Heart left ventricle (tissue), 16 donors: ENCODE measurements at regions not wholly inside any gene's neighbourhood (a gene's known extent, or its start where the extent isn't known, plus 50 kb on each side); places are given as distances from the start of the nearest gene placed in this dataset.

ENCODE experiments used
- ATAC-seq, 4 donors: fragments of 200-7000 bp; cut with Tn5 transposase; one replicate each; pipeline ENCODE4 v1.9.1; 2020 to 2022; ENCODE audit warnings: moderate library complexity in 4 of 4, mild to moderate bottlenecking in 3 of 4, moderate number of reproducible peaks in 1 of 4
- DNase-seq, 5 donors: peaks; one replicate each; pipeline ENCODE4 v3.0.0-alpha.2; 2020
- H3K27ac ChIP-seq, 12 donors: fragments of 200-600 bp; sonication (generic) in 4 of 12; one replicate each; pipeline versions ENCODE4 v1.5.0 to v1.8.0; 2016 to 2022; ENCODE audit warnings: mild to moderate bottlenecking in 2 of 12
- H3K27me3 ChIP-seq, 9 donors: fragments of 200-600 bp; sonication (generic) in 2 of 9; one replicate each; pipeline versions ENCODE4 v1.5.1 to v1.8.0; 2016 to 2022; ENCODE audit warnings: mild to moderate bottlenecking in 3 of 9
- H3K36me3 ChIP-seq, 9 donors: fragments of 200-600 bp; sonication (generic) in 2 of 9; one replicate each; pipeline versions ENCODE4 v1.5.0 to v1.8.0; 2018 to 2022; ENCODE audit warnings: mild to moderate bottlenecking in 2 of 9
- H3K4me1 ChIP-seq, 12 donors: fragments of 200-600 bp; sonication (generic) in 4 of 12; one replicate each; pipeline versions ENCODE4 v1.5.0 to v1.8.0; 2016 to 2022; ENCODE audit warnings: mild to moderate bottlenecking in 3 of 12
- H3K4me3 ChIP-seq, 12 donors: fragments of 200-600 bp; sonication (generic) in 4 of 12; one replicate each; pipeline versions ENCODE4 v1.5.0 to v1.8.0; 2017 to 2022; ENCODE audit warnings: mild to moderate bottlenecking in 9 of 12, moderate library complexity in 4 of 12
- H3K9me3 ChIP-seq, 12 donors: fragments of 200-600 bp; sonication (generic) in 4 of 12; one replicate each; pipeline versions ENCODE4 v1.5.0 to v1.8.0; 2016 to 2022; ENCODE audit warnings: mild to moderate bottlenecking in 1 of 12
- CTCF ChIP-seq, 12 donors: fragments of 200-600 bp; sonication (generic) in 4 of 12; IDR thresholded peaks; one replicate each; pipeline versions ENCODE4 v1.5.0 to v1.8.0; 2018 to 2022; ENCODE audit warnings: antibody characterized with exemption in 12 of 12, mild to moderate bottlenecking in 5 of 12
- POLR2A ChIP-seq, 2 donors: fragments of 450-650 bp; IDR thresholded peaks; one replicate each; pipeline ENCODE4 v1.6.1; 2017; ENCODE audit warnings: antibody characterized with exemption in 2 of 2, mild to moderate bottlenecking in 2 of 2, moderate library complexity in 2 of 2
- WGBS, 4 donors: extraction: QIAGEN DNeasy Blood & Tissue Kit in 2 of 4; methylation state at CpG; one replicate each; pipeline versions ENCODE4 v1.1.5 to v1.1.7; 2013 to 2018; 5-methylcytosine and 5-hydroxymethylcytosine counted together
- intact Hi-C, 10 donors: fragments of 100-400 bp; cut with DNase I; formaldehyde crosslinking; loops; one replicate each; pipeline versions ENCODE4 v1.11.1 to v1.14.2; 2022
- donor health status: ischemic (EF 13 %, LVEDD 7.1; RV severe dilation, severe dysfunction).
- donor health status: healthy with polysubstance abuse.
- donor health status: DM: no; HTN: yes; CAD: no.
- donor health status: DM: no; HTN: no; CAD: no.
- donor health status: ischemic (EF 25% LVEDD 6.9; RV normal size, moderate dysfunction).
- donor health status: ischemic (EF 25% LVEDD 5.7; RV mildly dilated, moderate dysfunction).
- donor health status: healthy.
- donor health status: DM: yes; HTN: yes; CAD: no.
- donor health status: ischemic (EF 35%, LVEDD 5.7; RV mildly dilated, moderate dysfunction).
- donor health status: nonischemic (EF 11% LVEDD 7.7; RV severe dilation, severe dysfunction).
- donor health status: DM: yes; HTN: yes; CAD: no.
- donor health status: PGD.
- donor health status: ischemic (EF 29% LVEDD 5.4; RV normal size, mild dysfunction).
- donor health status: nonischemic (EF 23%, LVEDD 6.1; RV moderate dilation, normal function).

DNA sequence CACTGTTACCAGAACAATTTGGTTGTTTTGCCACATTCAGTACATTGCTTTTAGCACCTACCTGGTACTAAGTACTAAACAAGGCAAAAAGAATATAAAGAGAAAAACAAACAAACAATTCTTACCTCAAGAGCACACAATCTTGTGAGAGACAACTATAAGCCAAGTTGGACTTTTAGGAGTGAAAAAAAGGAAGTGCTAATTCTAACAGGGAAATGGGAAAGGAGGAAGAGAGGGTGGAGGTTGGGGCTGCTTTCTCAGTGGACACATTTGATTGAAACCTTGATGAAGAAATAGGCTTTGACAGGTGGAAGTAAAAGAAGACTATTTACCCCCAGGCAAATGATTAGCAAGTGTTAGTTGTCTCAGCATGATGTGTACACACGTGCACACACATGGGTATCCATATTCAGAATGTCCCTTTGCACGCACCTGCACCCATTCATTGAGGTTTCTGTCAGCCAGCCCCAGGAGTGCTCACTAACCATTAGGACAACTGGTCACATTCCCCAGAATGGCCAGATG is 302.6 kb downstream of the ACTL7B start:
- Histone ChIP-seq H3K27ac (no peak overlapping the region), H3K9me3 (no peaks in the 10 kb centered on the region), H3K4me3 (no peak overlapping the region), H3K27me3 (no peaks in the 10 kb centered on the region), H3K4me1 (peaks cover 0 to 3% (median 0%) of the 10 kb centered on the region in 12 donors), H3K36me3 (no peaks in the 10 kb centered on the region)
- 69 to 91% (median 85%) methylated on average over 2 of the region's 2 CpGs for WGBS, 4 donors
- no peak for TF ChIP-seq CTCF (IDR thresholded peaks at IDR 0.05)
- TF ChIP-seq POLR2A (IDR thresholded peaks at IDR 0.05), result no peak
- intact Hi-C loops, result loop anchor here in 1 of 10 donors (10.0 kb wide), 1 partner anchor 278 kb away; no protein-coding TSS in a partner anchor
- ATAC-seq, result no peak
- no peak for DNase-seq

- Histone ChIP-seq H3K4me1 (peaks cover 0 to 3% (median 0%) of the 10 kb centered on the region in 12 donors), H3K27ac (no peak overlapping the region), H3K36me3 (no peaks in the 10 kb centered on the region), H3K4me3 (no peak overlapping the region), H3K27me3 (no peaks in the 10 kb centered on the region), H3K9me3 (no peaks in the 10 kb centered on the region)
- TF ChIP-seq CTCF (IDR thresholded peaks at IDR 0.05) (no peak), POLR2A (IDR thresholded peaks at IDR 0.05) (no peak)
- no peak for DNase-seq
- intact Hi-C loops, result loop anchor here in 1 of 10 donors (10.0 kb wide), 1 partner anchor 278 kb away; no protein-coding TSS in a partner anchor
- WGBS, 4 donors, result 65 to 81% (median 75%) methylated on average over 7 of the region's 7 CpGs
- peak in 1 of 4 donors; percentile 49 for ATAC-seq
Measured at GRCh38 chr9:108552459-108553040, 303.2 kb downstream of the ACTL7B start.

- H3K4me3 ChIP-seq, result no peak overlapping the region
- H3K4me1 ChIP-seq, result peaks cover 0 to 6% (median 0%) of the 10 kb centered on the region in 12 donors
- no peaks in the 10 kb centered on the region for H3K27me3 ChIP-seq
- no peaks in the 10 kb centered on the region for H3K36me3 ChIP-seq
- H3K27ac ChIP-seq, result no peak overlapping the region
- ATAC-seq, result no peak
- no peak for DNase-seq
- WGBS, 4 donors, result 74 to 82% (median 78%) methylated on average over 12 of the region's 12 CpGs
- intact Hi-C loops, result loop anchor here in 1 of 10 donors (10.0 kb wide), 1 partner anchor 276 kb away; no protein-coding TSS in a partner anchor
- TF ChIP-seq CTCF (IDR thresholded peaks at IDR 0.05), result no peak
- no peak for TF ChIP-seq POLR2A (IDR thresholded peaks at IDR 0.05)
- H3K9me3 ChIP-seq, result no peaks in the 10 kb centered on the region
Measured at GRCh38 chr9:108551030-108551841, 304.6 kb downstream of the ACTL7B start.

DNA sequence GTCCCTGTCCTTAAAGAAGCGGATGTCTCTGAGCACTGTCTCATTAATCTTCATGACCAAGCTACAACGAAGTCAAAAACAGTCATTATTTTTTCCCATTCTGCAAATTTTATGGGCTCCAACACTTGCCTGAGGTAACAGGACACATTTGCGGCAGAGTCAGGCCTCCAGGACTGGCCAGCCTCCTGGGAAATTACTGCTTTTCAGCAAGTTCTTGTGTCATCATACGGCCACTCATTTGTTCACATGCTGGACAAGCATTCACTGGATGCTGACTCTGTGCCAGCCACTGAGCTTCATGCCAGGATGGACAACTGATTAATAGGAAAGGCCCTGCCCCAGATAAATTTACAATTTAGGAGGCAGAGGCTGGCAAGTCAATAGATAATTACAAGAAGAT is 305.7 kb downstream of the ACTL7B start:
- Histone ChIP-seq H3K4me3 (no peak overlapping the region), H3K27ac (no peak overlapping the region), H3K36me3 (no peaks in the 10 kb centered on the region), H3K4me1 (peaks cover 0 to 8% (median 0%) of the 10 kb centered on the region in 12 donors), H3K27me3 (no peaks in the 10 kb centered on the region), H3K9me3 (no peaks in the 10 kb centered on the region)
- intact Hi-C loops, result loop anchor here in 1 of 10 donors (10.0 kb wide), 1 partner anchor 275 kb away; no protein-coding TSS in a partner anchor
- no peak for DNase-seq
- WGBS, 4 donors, result 72 to 88% (median 83%) methylated on average over 4 of the region's 4 CpGs
- no peak for ATAC-seq
- TF ChIP-seq CTCF (IDR thresholded peaks at IDR 0.05) (no peak), POLR2A (IDR thresholded peaks at IDR 0.05) (no peak)
